ENCODE measurements at regions not wholly inside any gene's neighbourhood (a gene's known extent, or its start where the extent isn't known, plus 50 kb on each side); places are given as distances from the start of the nearest gene placed in this dataset.
"Not testable (repeated sequence)": the region's sequence is repeated elsewhere in the genome, so short reads cannot be mapped to it uniquely, and the experiment has no call there.

GRCh38 chr7:9919-10318, 182.5 kb upstream of the FAM20C start:
- DNase-seq = not testable (repeated sequence)

GRCh38 chr7:32565-33280, 159.6 kb upstream of the FAM20C start:
- DNase-seq = not testable (repeated sequence)

GRCh38 chr7:35121-35541, 157.2 kb upstream of the FAM20C start:
- not testable (repeated sequence) for DNase-seq

- not testable (repeated sequence) for DNase-seq
Measured at GRCh38 chr7:36539-36938, 155.8 kb upstream of the FAM20C start.

GRCh38 chr7:37656-38055, 154.7 kb upstream of the FAM20C start:
- DNase-seq = not testable (repeated sequence)

GRCh38 chr7:38444-38843, 153.9 kb upstream of the FAM20C start:
- not testable (repeated sequence) for DNase-seq

GRCh38 chr7:39984-40740, 152.2 kb upstream of the FAM20C start:
- DNase-seq = not testable (repeated sequence)

- DNase-seq = no peak
Measured at GRCh38 chr7:40799-41750, 151.3 kb upstream of the FAM20C start.

GRCh38 chr7:41917-42565, 150.3 kb upstream of the FAM20C start:
- no peak for DNase-seq

- no peak for DNase-seq
Measured at GRCh38 chr7:43791-44540, 148.4 kb upstream of the FAM20C start.

GRCh38 chr7:44541-44896, 147.9 kb upstream of the FAM20C start:
- no peak for DNase-seq

GRCh38 chr7:45106-46090, 147.0 kb upstream of the FAM20C start:
- DNase-seq = peak; percentile 52

GRCh38 chr7:46123-46829, 146.1 kb upstream of the FAM20C start:
- DNase-seq = no peak

GRCh38 chr7:46830-47140, 145.6 kb upstream of the FAM20C start:
- DNase-seq = no peak

GRCh38 chr7:51456-52068, 140.8 kb upstream of the FAM20C start:
- DNase-seq = no peak

- no peak for DNase-seq
Measured at GRCh38 chr7:52100-52499, 140.3 kb upstream of the FAM20C start.

GRCh38 chr7:53531-53930, 138.8 kb upstream of the FAM20C start:
- no peak for DNase-seq

- DNase-seq = no peak
Measured at GRCh38 chr7:54615-55014, 137.8 kb upstream of the FAM20C start.

GRCh38 chr7:55690-56248, 136.6 kb upstream of the FAM20C start:
- no peak for DNase-seq

All from tongue (tissue), 1 donor.